Small intestine (tissue), 7 donors: ENCODE measurements at regions not wholly inside any gene's neighbourhood (a gene's known extent, or its start where the extent isn't known, plus 50 kb on each side); places are given as distances from the start of the nearest gene placed in this dataset.

Experiments
- DNase-seq, 2 donors: peaks; one replicate each; pipeline versions ENCODE4 v3.0.0 to v3.0.0-alpha.2; 2013
- FAIRE-seq: peaks from 2 replicates; lab custom pipeline; 2012; peaks lifted over from hg19 to GRCh38; lab: Jason Lieb, UNC
- H3K27ac ChIP-seq, 3 donors: one replicate each; pipeline ENCODE4 v1.5.1; 2013; ENCODE audit warnings: low read length in 2 of 3, mild to moderate bottlenecking in 2 of 3, control low read depth in 1 of 3, inconsistent platforms in 1 of 3, low read depth in 1 of 3, moderate library complexity in 1 of 3
- H3K27me3 ChIP-seq, 3 donors: one replicate each; pipeline ENCODE4 v1.6.1; 2013; ENCODE audit warnings: low read length in 3 of 3, inconsistent platforms in 1 of 3; ENCODE audit not compliant: control insufficient read depth in 3 of 3, insufficient read depth in 3 of 3
- H3K36me3 ChIP-seq, 3 donors: one replicate each; pipeline ENCODE4 v1.6.1; 2013; ENCODE audit warnings: low read length in 3 of 3, inconsistent platforms in 1 of 3, low read depth in 1 of 3, mild to moderate bottlenecking in 1 of 3, moderate library complexity in 1 of 3; ENCODE audit not compliant: control insufficient read depth in 3 of 3, insufficient read depth in 2 of 3
- H3K4me1 ChIP-seq, 3 donors: one replicate each; pipeline ENCODE4 v1.6.1; 2013; ENCODE audit warnings: low read length in 2 of 3, inconsistent platforms in 1 of 3, low read depth in 1 of 3, mild to moderate bottlenecking in 1 of 3, moderate library complexity in 1 of 3; ENCODE audit not compliant: control insufficient read depth in 3 of 3, insufficient read depth in 2 of 3
- H3K4me3 ChIP-seq, 3 donors: one replicate each; pipeline ENCODE4 v1.5.1; 2013; ENCODE audit warnings: low read length in 3 of 3, control low read depth in 1 of 3, inconsistent platforms in 1 of 3, low read depth in 1 of 3, mild to moderate bottlenecking in 1 of 3, moderate library complexity in 1 of 3
- H3K9me3 ChIP-seq, 2 donors: one replicate each; pipeline ENCODE4 v1.6.1; 2013; ENCODE audit warnings: low read depth in 1 of 2, low read length in 1 of 2; ENCODE audit not compliant: control insufficient read depth in 2 of 2, insufficient read depth in 1 of 2
- WGBS, 3 donors: extraction: QIAGEN DNeasy Blood & Tissue Kit; methylation state at CpG; one replicate each; pipeline ENCODE4 v1.1.7; 2013; 5-methylcytosine and 5-hydroxymethylcytosine counted together
- donor health status: healthy with polysubstance abuse.
- donor health status: control.
- donor health status: control.
- donor health status: Bipolar disorder and iron deficiency.
- donor health status: healthy.

GRCh38 chr14:29518335-29518734 lies 409.3 kb downstream of the PRKD1 start:
- 22 to 39% (median 23%) methylated on average over 2 of the region's 2 CpGs for WGBS, 3 donors
- no peaks in the 10 kb centered on the region for H3K4me1 ChIP-seq
- H3K27me3 ChIP-seq, result no peaks in the 10 kb centered on the region
- no peak overlapping the region for H3K27ac ChIP-seq
- no peaks in the 10 kb centered on the region for H3K36me3 ChIP-seq
- FAIRE-seq (no peak), DNase-seq (no peak)
- H3K9me3 ChIP-seq, result no peaks in the 10 kb centered on the region
- H3K4me3 ChIP-seq, result no peak overlapping the region

GRCh38 chr14:29521526-29522137 lies 406.0 kb downstream of the PRKD1 start:
- 34 to 54% (median 46%) methylated on average over 2 of the region's 2 CpGs for WGBS, 3 donors
- Histone ChIP-seq H3K4me1 (no peaks in the 10 kb centered on the region), H3K4me3 (no peak overlapping the region), H3K27ac (no peak overlapping the region), H3K27me3 (no peaks in the 10 kb centered on the region), H3K36me3 (no peaks in the 10 kb centered on the region), H3K9me3 (no peaks in the 10 kb centered on the region)
- DNase-seq (peak in 1 of 2 donors; percentile 30), FAIRE-seq (no peak)
